Activated CD4-positive, alpha-beta T cell treated with anti-CD3 and anti-CD28 coated beads, Interleukin-2, amount 50 U/mL, for 4 hours (primary cell): ENCODE measurements at regions not wholly inside any gene's neighbourhood (a gene's known extent, or its start where the extent isn't known, plus 50 kb on each side); places are given as distances from the start of the nearest gene placed in this dataset.
"Not testable (repeated sequence)": the region's sequence is repeated elsewhere in the genome, so short reads cannot be mapped to it uniquely, and the experiment has no call there.

Experiments
- DNase-seq, 2 experiments: peaks; one replicate each; pipeline ENCODE4 v3.0.0-alpha.2; 2020

DNA sequence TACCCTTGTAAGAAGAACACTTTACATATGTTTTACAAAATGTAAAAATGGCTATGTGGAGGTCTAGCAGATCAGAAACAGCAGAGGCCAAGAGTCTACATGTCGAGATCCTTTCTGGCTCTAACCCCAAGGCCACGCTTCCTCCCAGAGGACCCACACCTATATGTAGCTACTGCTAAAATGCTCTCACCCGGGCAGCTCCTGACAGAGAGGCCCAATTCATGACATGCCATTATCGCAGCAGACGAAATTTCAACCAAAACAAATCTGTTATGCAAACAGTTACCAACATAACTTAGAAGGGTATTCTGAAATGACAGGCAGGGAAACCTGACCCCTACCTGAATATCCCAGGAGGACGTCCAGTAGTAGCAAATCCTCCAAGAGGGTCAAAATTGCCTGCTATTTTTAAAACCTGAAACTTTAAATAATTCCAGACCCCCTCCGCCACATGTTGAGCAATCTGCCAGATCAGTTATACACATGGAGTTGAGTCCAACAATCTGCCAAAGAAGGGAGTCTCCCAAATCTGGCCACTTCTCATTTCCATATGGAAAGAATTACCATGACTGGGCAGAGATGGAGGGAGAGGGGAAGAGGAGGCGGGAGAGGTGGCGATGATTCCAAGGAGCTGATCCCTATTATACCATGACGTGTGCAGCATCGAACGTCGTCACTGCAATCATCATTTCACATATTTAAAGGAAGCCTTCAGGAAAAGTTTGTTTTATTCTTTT, 192.9 kb upstream of the TBL1X start:
- DNase-seq, result no peak

DNA sequence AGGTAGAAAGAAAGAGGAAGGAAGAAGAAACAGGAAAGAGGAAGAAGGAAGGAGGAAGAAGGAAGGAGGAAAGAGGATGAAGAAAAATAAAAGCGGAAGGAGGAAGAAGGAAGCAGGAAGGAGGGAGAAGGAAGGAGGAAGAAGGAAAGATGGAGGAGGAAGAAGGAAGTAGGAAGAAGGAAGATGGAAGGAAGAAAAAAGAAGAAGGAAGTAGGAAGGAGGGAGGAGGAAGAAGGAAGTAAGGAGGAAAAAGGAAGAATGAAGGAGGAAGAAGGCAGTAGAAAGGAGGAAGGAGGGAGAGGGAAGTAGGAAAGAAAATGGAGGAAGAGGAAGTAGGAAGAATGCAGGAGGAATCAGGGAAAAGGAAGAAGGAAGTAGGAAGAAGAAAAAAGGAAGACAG, 191.1 kb upstream of the TBL1X start:
- DNase-seq, result no peak

- no peak for DNase-seq
Measured at GRCh38 chrX:9278475-9279233, 186.2 kb upstream of the TBL1X start.

DNA sequence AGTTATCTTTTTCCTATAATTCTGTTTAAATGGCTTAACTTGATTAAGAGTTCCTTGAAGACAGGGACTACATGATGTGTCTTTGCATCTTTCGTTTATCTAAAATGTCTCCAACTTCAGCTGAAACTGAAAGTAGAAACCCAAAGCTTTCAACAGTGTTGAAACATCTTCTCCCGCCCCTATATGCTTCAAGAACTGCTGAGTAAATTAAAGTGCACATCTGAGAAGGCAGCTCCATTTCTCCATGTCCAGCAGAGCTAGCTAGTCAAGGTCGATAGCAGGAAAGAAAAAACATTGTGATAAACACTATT, 185.7 kb upstream of the TBL1X start:
- no peak for DNase-seq

DNA sequence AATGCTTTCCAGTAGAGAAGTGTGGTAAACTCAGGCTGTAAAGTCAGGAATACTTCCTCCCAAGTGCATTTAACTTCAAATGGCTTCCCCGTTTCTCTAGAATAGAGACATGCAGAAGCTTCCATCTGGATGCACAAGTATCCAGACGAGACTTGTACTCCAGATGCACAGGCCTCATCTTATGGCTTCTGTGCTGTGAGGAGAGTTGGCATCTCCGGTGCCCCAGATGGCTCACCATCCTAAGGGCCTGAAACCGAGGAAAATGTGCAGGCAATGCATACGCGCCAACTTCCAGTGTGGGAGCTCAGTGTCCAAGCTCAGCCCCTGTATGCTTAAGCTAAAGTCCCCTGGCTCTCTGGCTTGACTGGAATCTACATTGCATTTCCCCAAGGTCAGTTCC, 184.0 kb upstream of the TBL1X start:
- DNase-seq, result no peak

DNA sequence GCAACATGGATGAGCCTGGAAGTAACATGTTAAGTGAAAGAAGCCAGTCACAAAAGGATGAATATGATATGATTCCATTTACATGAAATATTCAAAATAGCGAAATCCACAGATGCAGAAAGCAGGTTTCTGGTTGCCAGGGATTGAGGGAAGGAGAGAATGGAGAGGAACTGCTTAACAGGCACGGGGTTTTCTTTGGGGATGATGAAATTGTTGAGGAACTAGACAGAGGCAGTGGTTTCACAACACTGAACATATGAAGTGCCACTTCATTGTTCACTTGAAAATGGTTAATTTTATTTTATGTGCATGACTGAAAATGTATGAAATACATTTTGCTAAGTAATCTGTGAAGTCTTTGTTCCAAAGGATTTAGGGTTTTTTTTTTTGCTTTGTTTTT, 182.5 kb upstream of the TBL1X start:
- no peak for DNase-seq

GRCh38 chrX:9285342-9285771, 179.5 kb upstream of the TBL1X start:
- peak; percentile 49 to 52 for DNase-seq

DNA sequence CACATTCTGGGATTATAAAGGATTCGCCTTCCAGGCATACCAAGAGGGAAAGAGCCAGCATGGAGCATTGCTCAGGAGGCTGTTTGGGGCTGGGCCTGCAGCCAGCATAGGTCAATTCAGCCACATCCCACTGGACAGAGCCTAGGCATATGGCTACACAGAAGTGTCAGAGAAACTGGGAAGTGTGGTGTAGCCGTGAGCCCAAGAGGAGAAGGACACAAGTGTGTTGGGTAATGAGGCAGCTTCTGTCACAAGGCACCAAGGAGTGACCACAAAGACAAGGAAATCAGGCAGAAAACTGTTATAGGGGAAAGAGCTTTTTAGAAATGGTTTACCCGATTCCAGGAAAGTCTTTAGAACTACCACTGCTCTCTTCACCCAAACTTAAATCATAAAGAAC, 178.6 kb upstream of the TBL1X start:
- DNase-seq, result no peak

DNA sequence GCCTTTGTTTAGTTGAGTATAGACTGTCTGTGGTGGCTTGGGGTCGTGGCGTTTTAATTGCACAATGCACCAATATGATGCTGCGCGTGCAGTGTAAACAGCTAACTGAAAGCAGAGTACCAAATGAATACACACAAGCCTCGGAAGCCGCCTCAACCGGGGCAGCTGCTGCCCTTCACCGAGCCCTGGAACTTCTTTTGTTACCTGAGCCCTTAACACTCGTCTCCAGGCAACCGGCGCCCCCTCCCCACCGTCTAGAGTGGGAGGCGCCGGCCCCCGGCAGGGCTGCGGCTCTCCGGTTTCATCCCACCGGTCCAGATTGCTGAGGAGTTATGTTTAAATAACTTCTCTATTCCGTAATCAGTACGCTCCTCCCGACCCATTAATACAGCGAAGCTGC, 173.2 kb upstream of the TBL1X start:
- DNase-seq, result no peak

DNA sequence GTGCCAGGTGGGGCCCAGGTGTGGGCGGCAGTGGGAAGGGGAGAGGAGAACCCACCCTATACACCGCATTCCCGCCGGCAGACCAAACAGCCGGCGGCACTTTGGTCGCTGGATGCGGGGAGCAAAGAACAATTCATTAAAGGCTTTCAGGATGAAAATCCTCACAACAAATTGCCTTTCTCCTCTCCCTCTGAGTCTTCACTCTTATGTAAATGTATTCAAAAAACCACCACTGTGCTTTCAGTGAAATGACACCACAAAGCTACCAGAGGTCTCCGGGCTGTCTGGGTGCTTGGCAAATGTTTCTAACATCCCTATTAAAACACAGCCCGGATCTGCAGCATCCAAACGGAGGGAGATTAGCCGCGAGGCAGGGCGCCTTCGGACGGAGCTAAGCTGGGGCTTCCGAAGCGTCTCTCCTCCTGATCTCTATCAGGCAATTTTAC, 171.8 kb upstream of the TBL1X start:
- DNase-seq, result no peak

- DNase-seq, result no peak
Measured at GRCh38 chrX:9293903-9294302, 171.0 kb upstream of the TBL1X start.

GRCh38 chrX:9295551-9295950, 169.3 kb upstream of the TBL1X start:
- DNase-seq, result no peak

DNA sequence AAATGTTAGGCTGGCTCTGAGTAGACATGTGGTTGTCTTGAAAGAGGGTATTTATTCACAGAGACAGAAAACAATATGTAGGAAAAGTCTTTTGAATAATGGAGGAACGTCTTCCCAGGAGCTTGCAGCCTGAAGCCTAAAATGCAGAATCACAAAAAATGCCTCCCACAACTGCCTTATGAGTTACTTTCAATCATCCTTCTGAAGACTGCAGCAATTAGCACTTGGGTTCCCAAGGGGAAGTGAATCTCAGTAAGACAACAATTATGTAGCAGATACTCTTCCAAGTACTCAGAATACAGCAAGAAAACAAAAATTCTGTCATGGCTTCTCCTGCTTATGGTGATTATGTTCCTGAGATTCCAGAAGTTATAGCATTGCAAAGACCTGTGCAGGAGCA, 166.6 kb upstream of the TBL1X start:
- no peak for DNase-seq

- DNase-seq, result not testable (repeated sequence)
Measured at GRCh38 chrX:9299681-9300080, 165.2 kb upstream of the TBL1X start.

DNA sequence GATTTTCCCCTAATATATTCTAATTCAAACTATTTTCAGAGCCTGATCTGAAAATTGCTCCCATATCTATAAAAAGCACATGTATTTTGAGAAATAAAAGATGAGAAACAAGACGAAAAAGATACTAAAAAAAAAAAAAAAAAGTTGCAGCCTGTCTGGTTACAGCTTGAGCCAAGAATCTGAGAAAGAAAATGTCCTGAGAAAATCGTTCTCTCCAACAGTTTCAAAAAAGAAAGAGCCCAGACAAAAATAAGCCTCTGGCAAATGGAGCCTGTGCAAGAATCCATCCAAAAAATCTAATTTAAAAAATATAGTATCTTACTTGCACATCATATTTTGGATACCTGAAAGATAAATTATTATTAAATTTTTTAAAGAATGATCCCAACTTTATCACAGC, 163.0 kb upstream of the TBL1X start:
- DNase-seq, result no peak

DNA sequence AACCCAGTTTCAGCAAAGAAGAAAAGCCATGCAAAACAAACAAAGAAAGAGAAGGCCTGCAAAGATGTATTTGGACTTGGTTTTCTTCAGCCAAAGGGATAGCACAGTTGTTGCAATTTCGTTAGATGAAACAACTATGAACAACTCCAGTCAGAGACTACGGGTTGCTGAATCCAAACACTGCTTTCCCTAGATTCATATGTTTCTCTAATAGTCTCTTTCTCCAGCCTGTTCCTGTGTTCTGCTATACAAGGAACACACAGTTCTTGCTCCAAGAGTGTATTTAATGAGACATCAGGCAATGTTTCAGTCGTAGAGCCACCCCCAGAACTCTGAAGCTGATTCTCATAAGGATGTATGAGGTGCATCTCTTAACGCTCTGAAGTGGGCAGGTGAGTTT, 162.5 kb upstream of the TBL1X start:
- DNase-seq, result no peak

DNA sequence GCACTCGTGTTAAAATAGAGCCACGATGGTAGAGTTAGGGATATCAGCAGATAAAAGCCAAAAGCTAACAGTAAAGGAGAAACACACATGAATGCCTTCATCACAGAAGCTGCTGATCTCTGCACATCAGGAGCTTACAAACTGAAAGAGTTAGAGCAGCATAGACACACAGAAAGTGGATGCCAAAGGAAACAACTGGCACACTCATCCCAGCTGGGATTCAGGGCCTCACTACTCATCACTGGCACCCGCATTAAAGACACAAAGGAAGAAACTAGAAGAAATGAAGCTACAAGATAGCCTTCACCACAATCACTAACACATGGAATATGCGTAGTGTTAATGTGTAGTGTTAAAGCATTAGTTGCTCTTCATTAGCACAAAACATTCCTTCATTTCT, 156.4 kb upstream of the TBL1X start:
- no peak for DNase-seq

- DNase-seq, result no peak
Measured at GRCh38 chrX:9310616-9311015, 154.2 kb upstream of the TBL1X start.

DNA sequence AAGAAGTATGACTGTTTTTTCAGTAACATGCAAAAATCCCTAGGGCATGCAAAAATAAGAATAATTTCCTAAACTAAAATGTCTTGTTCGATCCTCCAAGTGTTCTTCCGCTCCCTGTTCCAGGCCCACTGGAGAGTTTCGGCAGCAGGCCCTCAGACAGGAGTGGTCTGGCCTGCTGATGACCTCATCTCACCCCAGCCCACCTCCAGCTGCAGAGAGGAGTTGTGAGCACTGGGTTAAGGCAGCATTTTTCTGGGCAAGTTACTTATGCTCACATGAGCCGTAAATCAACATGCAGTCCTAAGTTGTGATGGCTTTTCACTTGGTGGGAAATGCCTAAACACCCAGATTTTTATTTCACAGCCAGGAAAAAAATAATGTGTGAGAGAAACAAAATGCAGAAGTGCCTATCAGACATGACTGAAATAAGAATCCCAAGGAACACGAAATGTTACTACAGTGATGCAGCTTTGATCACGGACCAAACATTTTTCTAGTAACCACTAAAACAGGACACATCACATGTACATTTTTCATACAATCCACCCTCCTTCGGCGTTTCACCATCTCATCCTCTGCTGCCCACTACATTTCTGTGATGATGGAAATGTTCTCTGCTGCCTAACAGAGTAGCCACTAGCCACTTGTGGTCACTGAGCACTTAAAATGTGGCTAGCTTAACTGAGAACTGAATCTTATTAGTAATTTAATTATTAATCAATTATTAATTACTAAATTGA, 153.3 kb upstream of the TBL1X start:
- no peak for DNase-seq

GRCh38 chrX:9312922-9313867, 151.7 kb upstream of the TBL1X start:
- DNase-seq, result peak; percentile 70 to 77

GRCh38 chrX:9315086-9315485, 149.8 kb upstream of the TBL1X start:
- no peak for DNase-seq

DNA sequence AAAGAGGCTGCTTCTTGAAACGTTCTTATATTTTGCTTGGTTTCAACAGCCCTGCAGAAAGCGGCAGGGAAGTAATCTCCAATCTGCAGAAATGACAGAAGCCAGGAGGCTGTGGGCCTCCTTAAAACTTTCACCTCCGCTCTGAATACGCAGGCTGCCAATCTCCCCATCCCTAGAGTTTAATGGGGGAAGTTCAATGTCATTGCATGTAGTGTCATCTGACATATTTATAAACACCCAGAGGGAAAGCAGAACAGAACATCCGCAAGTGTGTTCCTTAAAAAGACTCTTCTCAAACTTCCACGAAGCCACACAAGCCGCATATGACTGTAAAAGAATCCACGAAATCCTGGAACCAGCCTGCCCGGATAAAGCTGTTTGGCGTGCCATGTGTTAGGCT, 148.8 kb upstream of the TBL1X start:
- DNase-seq, result no peak

- DNase-seq, result no peak
Measured at GRCh38 chrX:9317176-9317575, 147.7 kb upstream of the TBL1X start.
